HL-60 (cell line): ENCODE measurements at regions not wholly inside any gene's neighbourhood (a gene's known extent, or its start where the extent isn't known, plus 50 kb on each side); places are given as distances from the start of the nearest gene placed in this dataset.

Experiments used
- CTCF ChIP-seq: IDR thresholded peaks from one replicate; pipeline ENCODE4 v1.5.1; 2011; ENCODE audit warnings: low read length, control low read depth, inconsistent platforms; ENCODE audit not compliant: insufficient read depth
- POLR2AphosphoS5 ChIP-seq: IDR thresholded peaks from 2 replicates; pipeline ENCODE4 v1.6.1; 2012; ENCODE audit warnings: low read depth
- REST ChIP-seq: IDR thresholded peaks from 2 replicates; pipeline ENCODE4 v1.6.1; 2012; ENCODE audit warnings: low read depth; ENCODE audit not compliant: insufficient replicate concordance

GRCh38 chr1:114330451-114330983 is 176.8 kb upstream of the SYT6 start:
- TF ChIP-seq CTCF (no peak), POLR2AphosphoS5 (no peak), REST (no peak)
